T-helper 2 cell (primary cell): ENCODE measurements at regions not wholly inside any gene's neighbourhood (a gene's known extent, or its start where the extent isn't known, plus 50 kb on each side); places are given as distances from the start of the nearest gene placed in this dataset.

Source experiments
- DNase-seq, 5 experiments: peaks; one replicate each; pipeline versions ENCODE4 v3.0.0 to v3.0.0-alpha.2; 2012 to 2022

DNA sequence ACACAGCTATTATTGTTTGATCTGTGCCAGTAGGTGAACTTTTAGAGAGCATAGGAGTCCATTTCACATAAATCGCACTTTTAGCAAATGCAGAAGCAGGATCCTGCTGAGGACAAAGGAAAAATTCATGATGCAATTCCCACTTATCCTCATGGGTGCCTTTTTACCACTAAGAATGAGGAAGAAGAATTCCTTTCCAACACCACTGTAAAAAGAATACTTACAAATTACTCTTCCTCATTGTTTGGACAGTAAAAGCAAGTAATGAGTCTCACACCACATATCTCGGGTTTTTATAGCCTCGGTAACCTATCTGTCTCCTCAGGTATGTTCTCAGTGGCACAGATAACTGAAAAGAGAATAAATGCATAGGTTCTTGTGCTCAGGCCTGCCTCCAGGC, 238.5 kb downstream of the MTX2 start:
- DNase-seq, result no peak

GRCh38 chr2:176508374-176508773, 239.1 kb downstream of the MTX2 start:
- peak in 1 of 5 experiments; percentile 62 for DNase-seq

- peak in 1 of 5 experiments; percentile 83 for DNase-seq
Observed at GRCh38 chr2:176508984-176509740, 239.9 kb downstream of the MTX2 start.

DNA sequence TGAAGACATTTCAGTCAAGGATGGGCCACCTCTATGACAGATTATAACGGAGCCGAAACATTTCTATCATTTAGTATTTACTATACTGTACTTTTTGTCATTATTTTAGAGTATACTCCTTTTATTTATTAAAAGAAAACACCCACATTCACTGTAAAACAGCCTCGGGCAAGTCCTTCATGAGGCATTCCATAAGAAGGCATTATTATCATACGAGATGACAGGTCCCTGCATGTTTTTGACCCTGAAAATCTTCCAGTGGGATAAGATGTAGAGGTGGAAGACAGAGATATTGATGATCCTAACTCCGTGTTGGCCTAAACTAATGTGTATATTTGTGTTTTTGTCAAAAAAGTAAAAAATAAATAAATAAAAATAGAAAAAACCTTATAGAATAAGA, 245.0 kb downstream of the MTX2 start:
- DNase-seq, result no peak

DNA sequence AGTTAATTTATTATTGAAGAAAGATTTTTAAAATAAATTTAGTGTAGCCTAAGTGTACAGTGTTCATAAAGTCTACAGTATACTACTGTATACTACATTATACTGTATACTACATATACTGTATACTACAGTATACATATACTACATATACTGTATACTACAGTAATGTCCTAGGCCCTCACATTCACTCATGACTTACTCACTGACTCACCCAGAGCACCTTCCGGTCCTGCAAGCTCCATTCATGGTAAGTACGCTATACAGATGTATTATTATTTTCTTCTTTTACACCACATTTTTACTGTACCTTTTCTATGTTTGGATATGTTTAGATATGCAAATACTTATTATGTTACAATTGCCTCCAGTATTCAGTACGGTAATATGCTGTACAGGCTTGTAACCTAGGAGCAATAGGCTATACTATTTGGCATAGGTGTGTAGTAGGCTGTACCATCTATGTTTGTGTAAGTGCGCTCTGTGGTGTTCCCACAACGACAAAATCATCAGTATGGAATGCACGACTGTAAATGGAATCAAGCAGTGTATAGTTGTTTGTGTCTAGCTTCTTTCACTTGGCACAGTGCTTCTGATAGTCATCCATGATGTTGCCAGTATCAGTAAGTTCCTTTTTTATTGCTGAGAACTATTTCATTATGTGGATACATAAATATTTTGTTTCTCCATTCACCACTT, 245.7 kb downstream of the MTX2 start:
- no peak for DNase-seq

DNA sequence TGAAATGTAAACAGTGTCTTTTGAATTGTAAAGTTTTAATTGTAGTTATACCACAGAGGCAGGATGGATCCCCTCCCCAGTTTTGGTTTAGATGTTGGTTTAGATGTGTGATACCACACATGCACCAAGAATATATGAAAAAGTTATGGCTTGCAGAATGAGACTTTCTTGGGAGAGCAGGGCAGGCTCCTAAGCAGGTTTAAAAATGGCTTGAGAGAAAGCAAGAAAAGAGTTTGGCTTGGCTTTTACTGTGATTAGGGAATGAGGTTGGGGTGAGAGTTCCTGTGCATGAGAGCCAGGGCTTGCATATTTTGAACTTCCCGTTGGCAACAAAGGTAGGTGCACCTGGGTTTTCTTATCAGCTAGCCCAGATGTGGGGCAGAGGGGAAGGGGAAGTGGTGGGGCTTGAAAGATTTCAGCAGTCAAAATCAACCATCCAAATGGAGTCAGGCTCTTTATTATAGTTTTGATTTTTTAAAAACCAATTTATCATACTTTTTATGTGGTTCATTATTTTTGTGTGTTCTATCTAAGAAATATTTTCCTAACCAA, 246.9 kb downstream of the MTX2 start:
- peak in 2 of 5 experiments; percentile 30 to 45 for DNase-seq

- no peak for DNase-seq
Observed at GRCh38 chr2:176518823-176519222, 249.6 kb downstream of the MTX2 start.

DNA sequence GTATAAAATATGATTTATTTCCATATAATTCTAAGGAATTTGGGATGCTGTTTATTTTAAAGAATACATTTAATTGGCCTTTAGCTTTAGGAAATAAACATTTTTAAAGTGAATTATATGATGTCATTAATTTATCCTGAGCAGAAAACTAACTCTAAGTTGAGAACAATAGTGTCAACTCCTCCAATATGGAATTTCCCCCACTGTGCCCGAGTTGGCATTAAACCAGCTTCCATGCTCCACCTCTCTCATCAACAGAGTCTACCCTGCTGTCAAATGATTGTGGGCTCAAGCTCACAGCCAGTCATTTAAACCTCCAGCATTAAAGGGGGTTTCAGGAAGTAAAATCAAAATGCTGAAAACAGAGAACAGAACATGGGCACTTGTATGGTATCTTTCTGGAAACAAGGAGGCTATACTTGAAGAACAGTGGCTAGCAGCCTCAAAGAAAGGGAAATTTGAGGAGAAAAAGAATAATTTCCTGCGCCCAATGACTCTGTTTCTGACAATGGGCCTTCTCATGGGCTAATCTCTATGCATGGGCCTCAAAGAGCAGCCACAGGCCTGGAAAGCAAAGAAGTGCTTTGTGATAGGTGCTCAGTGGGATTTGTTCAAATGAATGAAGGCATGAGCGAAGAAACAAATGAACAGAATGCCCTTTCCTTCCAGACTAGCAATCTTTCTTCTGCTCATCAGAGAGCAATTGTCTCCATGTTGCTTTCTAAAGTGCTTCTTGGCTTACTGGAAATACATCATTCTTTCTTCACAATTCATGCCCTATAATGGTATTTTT, 252.8 kb downstream of the MTX2 start:
- no peak for DNase-seq

- DNase-seq, result no peak
Observed at GRCh38 chr2:176525086-176525485, 255.8 kb downstream of the MTX2 start.

DNA sequence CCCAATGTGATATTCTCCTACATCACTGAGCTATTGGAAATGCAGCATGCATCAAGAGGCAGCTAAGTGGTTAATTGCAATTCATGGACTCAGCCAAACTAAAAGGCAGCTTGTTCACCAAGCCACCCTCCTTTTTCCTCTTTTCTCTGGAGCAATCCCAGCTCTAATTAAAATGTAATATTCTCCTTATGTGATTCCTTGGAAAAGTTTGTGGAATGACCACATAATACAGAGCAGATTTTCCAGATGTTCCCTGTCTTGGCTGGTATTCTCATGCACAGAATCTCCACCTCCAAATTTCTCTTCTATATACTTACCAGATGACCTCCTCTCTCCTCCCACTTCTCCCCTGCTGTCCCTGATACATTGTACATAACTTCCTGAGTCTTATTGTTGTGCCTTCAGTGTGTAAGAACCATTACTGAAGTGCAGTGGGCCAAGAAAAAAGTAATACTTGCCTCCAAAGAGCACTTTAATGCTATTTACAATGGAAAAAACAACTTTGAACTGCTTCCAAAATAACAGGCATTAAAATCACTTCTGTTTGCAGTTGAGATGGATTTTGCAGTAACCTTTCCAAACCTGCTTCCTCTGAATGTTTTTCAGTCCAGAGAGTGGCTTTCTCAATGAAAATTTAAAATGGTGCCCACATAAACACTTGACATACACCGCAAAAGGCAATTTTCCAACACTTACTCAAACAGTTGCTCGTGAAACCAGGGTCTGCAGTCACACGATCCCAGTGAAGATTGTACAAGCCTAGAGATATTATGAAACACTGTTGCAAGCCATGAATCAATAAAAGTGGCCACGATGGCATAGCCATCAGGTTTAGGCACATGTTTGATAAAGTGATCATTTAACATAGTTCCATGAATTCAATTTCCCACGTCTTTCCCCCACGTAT, 258.0 kb downstream of the MTX2 start:
- DNase-seq, result no peak

GRCh38 chr2:176531608-176532007, 262.4 kb downstream of the MTX2 start:
- DNase-seq, result no peak

DNA sequence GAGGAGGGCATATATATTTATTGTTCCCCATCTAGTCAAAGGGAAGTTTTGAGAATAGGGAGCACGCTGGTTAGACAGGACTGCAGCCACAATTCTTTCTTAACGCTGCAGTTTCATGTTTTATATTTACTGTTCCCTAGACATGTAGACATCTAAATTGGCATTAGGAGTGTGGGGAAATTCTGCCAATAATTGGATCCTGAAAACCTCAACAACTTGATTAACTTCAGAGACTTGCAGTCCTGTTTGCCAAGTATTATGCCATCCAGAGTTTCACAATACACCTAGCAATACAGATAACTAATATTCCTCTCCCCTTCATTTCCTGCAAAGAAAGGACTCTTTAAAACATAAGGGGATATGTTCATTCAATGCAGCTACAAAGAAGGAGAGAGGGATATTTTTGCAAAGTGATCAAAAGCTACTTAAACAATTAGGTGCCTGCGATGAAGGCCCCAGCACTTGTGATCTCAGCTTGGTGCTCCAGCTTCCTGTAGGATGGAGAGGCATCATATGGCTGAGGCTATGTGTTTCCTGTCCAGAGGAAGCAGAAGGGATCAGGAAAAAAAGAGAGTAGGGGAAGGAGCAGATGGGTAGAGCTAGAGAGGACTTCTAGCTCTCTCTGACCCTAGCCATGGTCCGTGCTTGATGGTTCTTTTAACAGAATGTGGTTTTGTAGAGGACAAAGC, 264.4 kb downstream of the MTX2 start:
- no peak for DNase-seq

DNA sequence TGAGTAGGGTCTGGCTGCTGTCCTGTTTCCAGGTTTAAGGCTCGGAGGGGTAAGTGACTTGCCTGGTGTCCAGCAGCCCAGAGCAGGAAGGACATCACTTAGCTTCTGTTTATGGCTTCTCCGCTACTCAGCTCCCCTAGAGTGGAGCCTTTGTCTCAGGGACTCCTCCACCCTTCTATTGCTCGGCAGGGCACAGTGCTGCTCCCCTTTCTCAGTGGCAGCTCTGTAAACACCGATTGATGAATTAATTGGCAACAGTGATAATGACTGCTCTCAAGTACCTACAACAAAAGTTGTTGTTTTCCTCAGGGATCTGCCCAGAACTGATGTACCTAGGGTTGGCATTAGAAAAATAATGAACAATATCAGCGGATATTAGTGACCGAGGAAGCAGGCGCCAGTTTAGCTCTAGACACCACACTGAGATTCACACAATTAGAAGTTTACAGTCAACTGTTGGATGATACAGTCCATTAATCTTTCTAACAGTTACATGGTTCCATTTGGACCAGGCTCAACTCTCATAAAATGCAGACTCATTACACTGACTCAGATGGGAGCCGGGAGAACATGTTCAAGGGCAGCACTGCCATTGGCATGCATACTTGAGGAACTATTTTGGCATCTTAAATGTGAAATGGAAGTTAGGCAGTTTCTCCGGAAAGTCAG, 265.7 kb downstream of the MTX2 start:
- DNase-seq, result no peak

- no peak for DNase-seq
Observed at GRCh38 chr2:176535467-176536113, 266.3 kb downstream of the MTX2 start.

DNA sequence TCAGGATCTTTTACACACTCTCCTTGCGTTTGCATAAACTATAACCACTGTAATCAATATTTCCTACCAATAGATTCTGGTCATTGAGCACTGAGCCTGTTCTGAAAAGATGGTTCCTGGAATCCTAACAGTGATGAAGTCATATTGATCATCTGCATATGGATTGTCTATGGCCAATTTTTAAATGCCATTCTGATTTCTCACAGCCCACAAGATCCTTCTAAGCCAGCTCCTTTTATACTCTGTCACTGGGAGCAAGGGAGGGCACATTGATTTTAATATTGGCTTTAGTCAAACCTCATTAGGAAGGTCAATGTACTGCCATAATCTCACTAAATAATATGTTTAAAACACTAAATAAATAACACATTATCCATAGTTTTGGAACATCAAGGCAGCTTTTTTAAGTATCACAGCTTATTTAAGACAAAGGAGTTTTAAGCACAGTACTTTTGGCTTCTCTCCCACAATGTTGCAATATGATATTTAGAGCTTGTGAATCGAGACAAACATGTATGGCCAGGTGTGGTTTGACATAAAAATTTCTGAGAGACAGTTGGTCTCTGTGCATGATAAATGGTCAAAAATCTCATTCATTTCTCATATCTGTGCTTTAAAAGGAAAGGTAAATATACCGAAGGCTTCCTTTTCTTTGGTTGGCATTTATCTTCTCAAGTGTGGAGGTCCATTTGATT, 267.3 kb downstream of the MTX2 start:
- no peak for DNase-seq

DNA sequence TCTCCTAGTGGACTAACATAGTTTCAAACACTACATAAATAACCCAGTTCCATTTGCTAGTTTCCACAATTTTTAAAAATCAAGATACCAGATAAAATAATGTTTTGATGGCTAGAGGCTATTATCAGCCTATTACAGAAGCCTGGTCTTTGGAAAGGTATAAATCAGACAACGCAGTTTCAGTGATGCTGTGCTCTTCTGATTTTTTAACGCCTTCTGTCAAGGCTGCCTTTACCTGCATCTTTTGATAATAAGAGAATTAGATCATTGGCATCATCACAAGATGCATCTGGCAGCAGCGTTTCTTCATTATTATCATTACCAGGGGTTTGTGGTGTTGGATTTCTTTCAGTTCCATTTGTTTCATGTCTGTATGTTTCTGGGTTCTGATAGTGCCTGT, 268.7 kb downstream of the MTX2 start:
- no peak for DNase-seq

DNA sequence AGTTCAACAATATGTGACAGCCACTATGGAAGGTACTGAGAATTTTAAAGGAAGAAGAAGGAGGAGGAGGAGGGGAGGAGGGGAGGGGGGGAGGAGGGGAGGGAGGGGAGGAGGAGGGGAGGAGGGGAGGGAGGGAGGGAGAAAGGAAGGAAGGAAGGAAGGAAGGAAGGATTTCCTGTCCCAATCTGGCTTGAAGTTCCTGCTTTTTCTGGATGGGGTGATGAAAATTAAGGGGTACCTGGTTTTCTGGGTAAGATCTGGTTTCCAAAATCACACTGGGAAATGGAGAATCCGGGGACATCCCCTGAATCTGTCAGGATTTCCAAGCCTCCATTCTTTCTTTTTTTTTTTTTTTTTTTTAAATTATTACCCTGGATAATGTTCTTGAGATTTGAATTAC, 271.8 kb downstream of the MTX2 start:
- DNase-seq, result no peak

DNA sequence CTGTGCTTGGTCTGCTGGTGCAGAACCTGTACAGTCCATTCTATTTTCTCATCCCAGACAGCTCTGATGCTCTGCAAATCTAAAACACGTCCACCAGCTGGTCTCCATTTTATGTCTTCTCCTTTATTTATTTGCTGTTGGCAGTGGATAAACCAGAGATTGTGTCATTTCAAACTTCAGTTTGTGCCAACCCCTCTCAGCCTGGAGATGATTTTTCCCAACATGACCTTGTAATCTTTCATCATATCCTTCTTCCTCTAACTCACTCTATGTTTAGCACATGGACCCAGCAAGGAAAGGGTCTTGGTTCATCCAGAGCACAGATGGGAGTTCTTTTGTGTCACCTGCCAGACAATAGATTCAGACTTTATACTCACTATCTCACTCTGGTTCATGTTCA, 273.2 kb downstream of the MTX2 start:
- no peak for DNase-seq

- DNase-seq, result no peak
Observed at GRCh38 chr2:176544557-176544956, 275.3 kb downstream of the MTX2 start.
